ENCODE measurements at regions not wholly inside any gene's neighbourhood (a gene's known extent, or its start where the extent isn't known, plus 50 kb on each side); places are given as distances from the start of the nearest gene placed in this dataset.

DNA sequence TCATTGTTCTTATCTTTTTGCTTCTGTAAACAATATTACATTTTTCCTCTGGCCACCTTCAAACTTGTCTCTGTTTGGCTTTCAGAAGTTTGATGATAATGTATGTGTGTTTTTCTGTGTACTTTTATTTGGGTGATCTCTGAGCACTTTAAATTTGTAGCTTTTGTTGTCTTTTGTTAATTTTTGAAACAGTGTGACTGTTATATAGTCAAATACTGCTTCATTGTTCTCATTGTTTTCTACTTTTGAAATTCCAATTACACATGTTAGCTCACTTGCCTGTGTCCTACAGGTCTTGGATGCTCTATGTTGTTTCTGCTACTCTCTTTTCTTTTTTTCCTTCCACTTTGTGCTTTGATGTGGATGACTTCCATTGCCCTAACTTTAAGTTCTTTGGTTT, 460.1 kb upstream of the KHDRBS2 start:
- Histone ChIP-seq H3K27me3 (ENCODE audit: control insufficient read depth, insufficient read depth, low read length) (no peaks in the 10 kb centered on the region), H3K4me3 (ENCODE audit: low read length) (no peak overlapping the region), H3K36me3 (ENCODE audit: control insufficient read depth, insufficient read depth, low read length) (no peaks in the 10 kb centered on the region), H3K9me3 (replicated peaks; ENCODE audit: control insufficient read depth, low read depth, low read length) (no peaks in the 10 kb centered on the region), H3K27ac (ENCODE audit: low read length) (no peak overlapping the region), H3K4me1 (ENCODE audit: control insufficient read depth, insufficient read depth, low read length) (no peaks in the 10 kb centered on the region)
- no peak for DNase-seq

DNA sequence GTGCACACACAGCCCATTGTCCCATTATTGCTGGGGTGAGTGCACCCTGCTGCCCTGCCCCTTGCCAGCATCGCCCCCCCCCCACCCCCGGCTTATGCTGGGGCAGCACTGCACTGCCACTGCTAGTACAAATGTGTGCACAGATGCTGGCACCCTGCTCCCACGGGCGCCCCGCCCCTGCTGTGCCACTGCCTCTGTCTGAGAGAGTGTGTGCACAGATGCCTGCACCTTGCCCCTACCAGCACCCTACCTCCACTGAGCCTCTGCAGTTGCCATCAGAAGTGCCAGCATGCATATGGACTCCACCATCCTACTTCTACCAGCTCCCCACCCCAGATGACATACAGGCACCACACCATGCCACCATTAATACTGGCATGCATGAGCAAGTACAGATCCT, 454.6 kb upstream of the KHDRBS2 start:
- Histone ChIP-seq H3K9me3 (replicated peaks; ENCODE audit: control insufficient read depth, low read depth, low read length) (peaks cover 12% of the 10 kb centered on the region), H3K4me1 (ENCODE audit: control insufficient read depth, insufficient read depth, low read length) (no peaks in the 10 kb centered on the region), H3K4me3 (ENCODE audit: low read length) (no peak overlapping the region), H3K36me3 (ENCODE audit: control insufficient read depth, insufficient read depth, low read length) (no peaks in the 10 kb centered on the region), H3K27ac (ENCODE audit: low read length) (no peak overlapping the region), H3K27me3 (ENCODE audit: control insufficient read depth, insufficient read depth, low read length) (no peaks in the 10 kb centered on the region)
- DNase-seq: no peak
- WGBS (ENCODE audit: insufficient coverage): 88% methylated on average over 4 of the region's 5 CpGs

DNA sequence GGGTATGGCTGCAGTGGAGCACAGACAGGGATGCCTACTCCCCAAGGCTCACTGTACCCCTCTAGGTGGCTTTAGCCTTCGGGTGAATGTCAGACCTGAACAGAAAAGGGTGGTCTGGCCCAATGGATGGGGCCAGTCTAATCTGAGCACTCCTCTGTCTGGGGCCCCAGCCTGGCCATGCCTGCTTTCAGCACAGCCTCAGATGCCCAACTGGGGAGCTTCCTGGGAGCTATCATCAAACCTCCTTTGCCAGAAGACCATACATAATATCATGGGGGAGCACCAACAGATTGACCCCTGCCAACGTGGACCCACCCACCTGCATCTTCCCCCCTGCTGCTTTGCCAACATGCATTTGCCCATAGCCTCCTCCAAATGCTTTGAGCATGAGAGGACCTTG, 454.1 kb upstream of the KHDRBS2 start:
- H3K36me3 ChIP-seq (ENCODE audit: control insufficient read depth, insufficient read depth, low read length): no peaks in the 10 kb centered on the region
- no peak overlapping the region for H3K4me3 ChIP-seq (ENCODE audit: low read length)
- H3K9me3 ChIP-seq (replicated peaks; ENCODE audit: control insufficient read depth, low read depth, low read length): peaks cover 12% of the 10 kb centered on the region
- WGBS (ENCODE audit: insufficient coverage): 78% methylated on average over 1 of the region's 2 CpGs
- no peak for DNase-seq
- H3K27me3 ChIP-seq (ENCODE audit: control insufficient read depth, insufficient read depth, low read length): no peaks in the 10 kb centered on the region
- no peaks in the 10 kb centered on the region for H3K4me1 ChIP-seq (ENCODE audit: control insufficient read depth, insufficient read depth, low read length)
- no peak overlapping the region for H3K27ac ChIP-seq (ENCODE audit: low read length)

DNA sequence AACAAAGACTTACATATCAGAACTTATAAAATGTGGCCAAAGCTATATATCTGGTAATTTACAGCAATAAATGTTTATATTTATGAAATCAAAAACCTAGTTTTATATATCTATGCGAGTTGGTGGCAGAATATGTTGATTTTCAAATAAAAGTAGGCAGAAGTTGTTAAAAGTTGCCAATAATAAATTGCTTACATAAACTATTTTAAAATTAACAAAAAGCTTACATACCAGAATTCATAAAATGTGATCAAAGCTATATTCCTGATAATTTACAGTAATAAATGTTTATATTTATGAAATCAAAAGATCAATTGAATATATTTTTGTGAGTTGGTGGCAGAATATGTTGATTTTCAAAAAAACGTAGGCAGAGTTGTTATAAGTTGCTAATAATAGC, 451.8 kb upstream of the KHDRBS2 start:
- Histone ChIP-seq H3K9me3 (replicated peaks; ENCODE audit: control insufficient read depth, low read depth, low read length) (peaks cover 12% of the 10 kb centered on the region), H3K4me1 (ENCODE audit: control insufficient read depth, insufficient read depth, low read length) (no peaks in the 10 kb centered on the region), H3K27ac (ENCODE audit: low read length) (no peak overlapping the region), H3K36me3 (ENCODE audit: control insufficient read depth, insufficient read depth, low read length) (no peaks in the 10 kb centered on the region), H3K27me3 (ENCODE audit: control insufficient read depth, insufficient read depth, low read length) (no peaks in the 10 kb centered on the region), H3K4me3 (ENCODE audit: low read length) (no peak overlapping the region)
- no CpG with 5 or more reads among the region's 2 CpGs for WGBS (ENCODE audit: insufficient coverage)
- DNase-seq: no peak

DNA sequence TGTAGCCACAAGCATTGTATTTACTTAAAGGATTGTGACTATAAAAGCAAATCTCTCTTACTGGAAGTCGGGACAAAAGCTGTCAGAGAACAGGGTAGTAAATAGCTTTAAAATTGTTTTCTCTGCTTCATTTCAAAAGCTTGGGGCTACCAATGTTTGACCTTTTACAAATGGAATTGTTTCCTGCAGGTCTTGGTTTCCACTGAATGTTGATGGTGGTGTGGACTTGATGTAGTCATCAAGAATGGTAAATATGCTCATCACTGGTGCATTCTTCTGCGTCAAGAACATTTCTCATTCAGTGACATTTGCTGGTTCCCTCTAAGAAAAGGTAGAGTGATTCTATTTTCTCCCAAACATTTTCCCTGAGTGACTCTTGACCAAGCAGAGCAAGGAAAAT, 435.4 kb upstream of the KHDRBS2 start:
- Histone ChIP-seq H3K9me3 (replicated peaks; ENCODE audit: control insufficient read depth, low read depth, low read length) (no peaks in the 10 kb centered on the region), H3K36me3 (ENCODE audit: control insufficient read depth, insufficient read depth, low read length) (no peaks in the 10 kb centered on the region), H3K27me3 (ENCODE audit: control insufficient read depth, insufficient read depth, low read length) (no peaks in the 10 kb centered on the region), H3K4me3 (ENCODE audit: low read length) (no peak overlapping the region), H3K27ac (ENCODE audit: low read length) (no peak overlapping the region), H3K4me1 (ENCODE audit: control insufficient read depth, insufficient read depth, low read length) (no peaks in the 10 kb centered on the region)
- WGBS (ENCODE audit: insufficient coverage): no CpG with 5 or more reads among the region's 2 CpGs
- no peak for DNase-seq

DNA sequence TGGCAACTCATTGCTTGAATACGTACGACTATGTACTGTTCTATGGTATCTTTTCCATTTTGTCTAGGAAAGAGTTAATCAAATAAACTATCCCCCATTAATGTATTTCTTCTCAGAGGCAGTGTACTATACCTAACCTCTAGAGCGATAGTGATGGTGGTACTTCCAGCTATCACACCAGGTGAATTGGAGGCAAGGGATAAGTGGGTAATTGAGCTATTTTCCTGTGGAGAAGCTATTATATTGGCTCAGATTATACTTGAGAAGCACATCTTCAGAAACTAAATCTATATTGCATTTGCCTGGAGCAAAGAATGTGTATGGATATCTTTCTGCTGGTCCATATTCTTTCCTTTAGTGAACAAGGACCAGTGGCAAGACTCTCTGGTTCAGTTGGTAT, 430.7 kb upstream of the KHDRBS2 start:
- no peaks in the 10 kb centered on the region for H3K27me3 ChIP-seq (ENCODE audit: control insufficient read depth, insufficient read depth, low read length)
- no peaks in the 10 kb centered on the region for H3K4me1 ChIP-seq (ENCODE audit: control insufficient read depth, insufficient read depth, low read length)
- H3K9me3 ChIP-seq (replicated peaks; ENCODE audit: control insufficient read depth, low read depth, low read length): no peaks in the 10 kb centered on the region
- H3K36me3 ChIP-seq (ENCODE audit: control insufficient read depth, insufficient read depth, low read length): no peaks in the 10 kb centered on the region
- H3K27ac ChIP-seq (ENCODE audit: low read length): no peak overlapping the region
- no peak for DNase-seq
- WGBS (ENCODE audit: insufficient coverage): no CpG with 5 or more reads among the region's 3 CpGs
- no peak overlapping the region for H3K4me3 ChIP-seq (ENCODE audit: low read length)

DNA sequence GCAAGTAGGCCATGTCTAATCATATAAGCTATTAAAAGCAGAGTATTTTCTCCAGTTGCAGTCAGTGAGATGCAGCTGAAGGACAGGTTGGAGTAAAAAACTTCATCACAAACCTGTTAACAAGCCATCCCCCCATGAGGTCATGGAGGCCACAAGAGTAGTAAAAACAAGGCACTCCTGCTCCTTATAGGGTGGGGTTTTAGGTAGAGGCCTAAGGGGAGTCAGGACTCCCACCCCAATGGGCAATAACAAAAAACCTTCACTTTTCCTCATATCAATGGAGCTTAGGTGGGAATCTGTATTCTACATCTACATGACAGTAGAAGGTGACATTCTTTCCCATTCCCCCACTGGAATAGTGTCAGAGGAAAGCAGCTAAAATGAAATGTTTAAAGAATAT, 428.1 kb upstream of the KHDRBS2 start:
- Histone ChIP-seq H3K4me1 (ENCODE audit: control insufficient read depth, insufficient read depth, low read length) (no peaks in the 10 kb centered on the region), H3K36me3 (ENCODE audit: control insufficient read depth, insufficient read depth, low read length) (no peaks in the 10 kb centered on the region), H3K27ac (ENCODE audit: low read length) (no peak overlapping the region), H3K27me3 (ENCODE audit: control insufficient read depth, insufficient read depth, low read length) (no peaks in the 10 kb centered on the region), H3K9me3 (replicated peaks; ENCODE audit: control insufficient read depth, low read depth, low read length) (peaks cover 13% of the 10 kb centered on the region), H3K4me3 (ENCODE audit: low read length) (no peak overlapping the region)
- DNase-seq: no peak

DNA sequence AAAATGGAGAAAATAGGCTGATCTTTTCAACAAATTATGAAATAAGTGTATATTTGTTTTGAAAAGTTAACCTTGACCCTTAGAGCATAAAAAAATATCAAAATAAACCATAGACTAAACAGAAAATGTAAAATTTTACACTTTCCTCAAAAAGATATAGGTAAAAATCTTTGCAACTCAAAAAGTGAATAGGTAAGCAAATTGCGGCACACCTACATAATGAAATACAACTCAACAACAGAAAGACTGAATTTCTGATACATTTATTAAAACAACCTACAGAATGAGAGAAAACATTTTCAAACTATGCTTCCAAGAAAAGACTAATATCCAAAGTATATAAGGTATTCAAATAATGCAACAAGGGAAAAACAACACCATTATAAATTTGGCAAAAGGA, 425.7 kb upstream of the KHDRBS2 start:
- H3K27ac ChIP-seq (ENCODE audit: low read length): no peak overlapping the region
- no CpG with 5 or more reads among the region's 1 CpG for whole genome bisulfite sequencing (ENCODE audit: insufficient coverage)
- no peaks in the 10 kb centered on the region for H3K27me3 ChIP-seq (ENCODE audit: control insufficient read depth, insufficient read depth, low read length)
- no peaks in the 10 kb centered on the region for H3K4me1 ChIP-seq (ENCODE audit: control insufficient read depth, insufficient read depth, low read length)
- H3K4me3 ChIP-seq (ENCODE audit: low read length): no peak overlapping the region
- H3K9me3 ChIP-seq (replicated peaks; ENCODE audit: control insufficient read depth, low read depth, low read length): peaks cover 28% of the 10 kb centered on the region
- no peaks in the 10 kb centered on the region for H3K36me3 ChIP-seq (ENCODE audit: control insufficient read depth, insufficient read depth, low read length)
- DNase-seq: no peak

DNA sequence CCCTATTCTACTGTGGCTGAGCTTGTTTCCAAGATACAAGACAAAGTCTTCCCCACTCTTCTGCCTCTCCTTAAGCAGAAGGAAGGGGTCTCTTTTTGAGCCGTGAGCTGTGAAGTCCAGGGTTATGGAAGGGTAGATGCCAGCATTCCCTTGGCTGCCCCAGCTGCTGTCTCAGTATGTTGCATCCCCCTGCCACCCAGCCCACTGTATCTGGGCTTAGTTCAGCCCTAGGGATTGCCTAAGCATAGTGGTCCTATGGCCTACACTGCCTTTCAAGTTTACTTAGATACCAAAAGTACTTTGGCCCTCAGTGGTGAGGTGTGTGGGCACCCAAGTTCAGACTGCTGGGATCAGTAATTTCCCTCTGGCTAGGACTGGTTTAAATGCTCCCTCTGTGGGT, 421.9 kb upstream of the KHDRBS2 start:
- no CpG with 5 or more reads among the region's 1 CpG for WGBS (ENCODE audit: insufficient coverage)
- DNase-seq: no peak
- Histone ChIP-seq H3K9me3 (replicated peaks; ENCODE audit: control insufficient read depth, low read depth, low read length) (peaks cover 31% of the 10 kb centered on the region), H3K4me1 (ENCODE audit: control insufficient read depth, insufficient read depth, low read length) (no peaks in the 10 kb centered on the region), H3K27ac (ENCODE audit: low read length) (no peak overlapping the region), H3K36me3 (ENCODE audit: control insufficient read depth, insufficient read depth, low read length) (no peaks in the 10 kb centered on the region), H3K27me3 (ENCODE audit: control insufficient read depth, insufficient read depth, low read length) (no peaks in the 10 kb centered on the region), H3K4me3 (ENCODE audit: low read length) (no peak overlapping the region)

DNA sequence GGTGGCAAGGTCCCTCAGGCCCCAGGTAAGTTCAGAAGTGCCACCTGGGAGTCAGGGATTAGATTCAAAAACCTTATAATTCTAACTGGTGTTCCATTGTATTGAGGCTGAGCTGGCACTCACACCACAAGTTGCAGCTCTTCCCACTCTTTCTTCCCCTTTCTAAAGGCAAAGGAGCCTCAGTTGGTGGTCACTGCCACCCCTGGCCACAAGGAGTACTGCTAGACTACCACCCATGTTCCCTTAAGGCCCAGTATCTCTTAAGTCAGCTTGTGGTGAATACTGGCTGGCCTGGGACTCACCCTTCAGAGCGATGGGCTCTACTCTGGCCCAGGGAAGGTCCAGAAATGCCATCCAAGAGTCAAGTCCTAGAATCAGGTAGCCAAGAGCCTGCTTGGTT, 421.1 kb upstream of the KHDRBS2 start:
- Histone ChIP-seq H3K27me3 (ENCODE audit: control insufficient read depth, insufficient read depth, low read length) (no peaks in the 10 kb centered on the region), H3K36me3 (ENCODE audit: control insufficient read depth, insufficient read depth, low read length) (no peaks in the 10 kb centered on the region), H3K4me1 (ENCODE audit: control insufficient read depth, insufficient read depth, low read length) (no peaks in the 10 kb centered on the region), H3K27ac (ENCODE audit: low read length) (no peak overlapping the region), H3K4me3 (ENCODE audit: low read length) (no peak overlapping the region), H3K9me3 (replicated peaks; ENCODE audit: control insufficient read depth, low read depth, low read length) (peaks cover 31% of the 10 kb centered on the region)
- no CpG with 5 or more reads among the region's 1 CpG for WGBS (ENCODE audit: insufficient coverage)
- DNase-seq: no peak

DNA sequence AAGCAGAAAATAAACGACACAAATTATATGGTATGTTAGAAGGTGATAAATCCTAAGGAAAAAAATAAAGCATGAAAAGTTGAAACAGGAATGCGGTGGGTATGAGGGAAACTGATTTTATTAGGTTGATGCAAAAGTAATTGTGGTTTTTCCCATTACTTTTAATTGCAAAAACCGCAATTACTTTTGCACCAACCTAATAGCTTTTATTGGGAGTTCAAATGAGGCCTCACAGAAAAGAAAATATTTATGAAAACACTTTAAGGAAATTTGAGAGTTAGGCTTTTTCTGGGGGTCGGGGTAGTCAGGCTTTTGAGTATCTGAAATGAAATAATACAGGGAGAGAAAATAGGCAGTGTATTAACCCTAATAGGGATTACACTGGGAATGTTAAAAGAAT, 397.0 kb upstream of the KHDRBS2 start:
- no peak for DNase-seq
- H3K27me3 ChIP-seq (ENCODE audit: control insufficient read depth, insufficient read depth, low read length): no peaks in the 10 kb centered on the region
- H3K36me3 ChIP-seq (ENCODE audit: control insufficient read depth, insufficient read depth, low read length): no peaks in the 10 kb centered on the region
- H3K27ac ChIP-seq (ENCODE audit: low read length): no peak overlapping the region
- H3K4me1 ChIP-seq (ENCODE audit: control insufficient read depth, insufficient read depth, low read length): no peaks in the 10 kb centered on the region
- WGBS (ENCODE audit: insufficient coverage): no CpG with 5 or more reads among the region's 4 CpGs
- H3K4me3 ChIP-seq (ENCODE audit: low read length): no peak overlapping the region
- peaks cover 19% of the 10 kb centered on the region for H3K9me3 ChIP-seq (replicated peaks; ENCODE audit: control insufficient read depth, low read depth, low read length)
